GM13976 (cell line): ENCODE measurements at regions not wholly inside any gene's neighbourhood (a gene's known extent, or its start where the extent isn't known, plus 50 kb on each side); places are given as distances from the start of the nearest gene placed in this dataset.

Source experiments
- DNase-seq: peaks from one replicate; pipeline ENCODE4 v3.0.0; 2012; ENCODE audit warnings: low spot score
- CTCF ChIP-seq: IDR thresholded peaks from 2 replicates; pipeline ENCODE4 v1.5.1; 2012; ENCODE audit warnings: borderline replicate concordance, mild to moderate bottlenecking; ENCODE audit not compliant: insufficient read depth; ENCODE audit errors: extremely low read depth, missing control alignments, control extremely low read depth
- in situ Hi-C: fragments of 300-500 bp; cut with MboI; formaldehyde crosslinking; loops from one replicate; pipeline ENCODE4 v1.12.0; 2022; ENCODE audit warnings: low sequenced_read_pairs, mixed read lengths, inconsistent platforms; ENCODE audit not compliant: unreplicated experiment

DNA sequence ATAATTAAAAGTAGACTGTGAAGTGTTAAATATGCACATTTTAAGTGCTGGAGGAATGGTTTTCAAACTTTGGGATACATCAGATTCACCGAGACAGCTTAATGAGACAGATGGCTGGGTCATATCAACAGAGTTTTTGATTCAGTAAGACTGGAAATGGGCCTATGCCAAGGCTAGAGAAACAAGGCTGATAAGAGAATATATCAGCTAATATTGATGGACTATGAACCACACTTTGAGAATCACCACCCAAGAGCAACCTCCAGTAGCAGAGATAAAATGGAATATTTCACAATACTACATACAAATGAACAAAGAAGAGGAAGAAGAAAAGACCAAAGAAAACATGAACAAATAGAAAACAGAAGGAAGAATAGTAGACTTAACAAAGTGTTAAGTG is 450.2 kb upstream of the KLHL29 start:
- DNase-seq = no peak
- in situ Hi-C loops = no loop called here
- no peak for TF ChIP-seq CTCF

DNA sequence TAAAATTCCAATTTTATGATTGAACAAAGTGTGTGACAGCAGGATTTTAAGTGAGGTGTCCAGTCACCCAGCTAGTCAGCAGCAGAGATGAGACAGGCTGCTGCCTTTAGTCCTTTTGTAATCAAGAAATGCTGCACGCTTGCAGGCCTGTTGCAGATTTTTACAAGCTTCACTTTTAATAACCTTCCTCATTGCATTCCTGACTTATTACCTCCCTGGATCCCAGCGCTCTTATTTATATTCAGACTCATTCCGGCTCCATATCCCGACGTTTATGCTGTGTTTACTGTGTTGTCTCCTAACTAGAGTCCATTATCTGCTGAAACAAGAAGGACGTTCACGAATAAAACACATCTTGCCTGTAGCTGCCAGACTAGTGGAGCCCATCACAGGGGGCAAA is 442.5 kb upstream of the KLHL29 start:
- TF ChIP-seq CTCF = no peak
- in situ Hi-C loops = no loop called here
- DNase-seq = no peak

GRCh38 chr2:22944143-22944542 is 440.8 kb upstream of the KLHL29 start:
- in situ Hi-C loops = no loop called here
- no peak for DNase-seq
- TF ChIP-seq CTCF = no peak

GRCh38 chr2:22946553-22946952 is 438.4 kb upstream of the KLHL29 start:
- in situ Hi-C loops = no loop called here
- TF ChIP-seq CTCF = no peak
- DNase-seq = no peak

DNA sequence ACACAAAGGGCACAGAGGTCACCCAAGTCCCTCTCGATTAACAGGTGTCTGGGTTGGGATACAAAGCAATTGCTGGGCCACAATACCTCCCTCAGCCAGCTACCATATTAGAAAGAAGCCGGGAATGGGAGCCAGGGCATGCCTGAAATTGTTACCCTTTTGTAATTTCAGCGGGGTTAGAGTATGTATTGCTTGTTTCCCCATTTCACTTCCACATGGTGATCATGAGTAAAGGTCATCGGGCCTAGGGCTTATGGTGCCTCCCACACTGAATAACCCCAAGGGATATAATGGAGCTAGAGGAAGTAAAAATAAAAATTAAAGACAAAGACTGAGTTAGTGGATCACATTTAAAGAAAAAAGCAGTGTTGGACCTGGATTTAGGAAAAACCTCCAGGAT is 437.2 kb upstream of the KLHL29 start:
- no peak for TF ChIP-seq CTCF
- DNase-seq = no peak
- in situ Hi-C loops = no loop called here

- no peak for DNase-seq
- in situ Hi-C loops = no loop called here
- no peak for TF ChIP-seq CTCF
Measured at GRCh38 chr2:22950431-22950830, 434.5 kb upstream of the KLHL29 start.

DNA sequence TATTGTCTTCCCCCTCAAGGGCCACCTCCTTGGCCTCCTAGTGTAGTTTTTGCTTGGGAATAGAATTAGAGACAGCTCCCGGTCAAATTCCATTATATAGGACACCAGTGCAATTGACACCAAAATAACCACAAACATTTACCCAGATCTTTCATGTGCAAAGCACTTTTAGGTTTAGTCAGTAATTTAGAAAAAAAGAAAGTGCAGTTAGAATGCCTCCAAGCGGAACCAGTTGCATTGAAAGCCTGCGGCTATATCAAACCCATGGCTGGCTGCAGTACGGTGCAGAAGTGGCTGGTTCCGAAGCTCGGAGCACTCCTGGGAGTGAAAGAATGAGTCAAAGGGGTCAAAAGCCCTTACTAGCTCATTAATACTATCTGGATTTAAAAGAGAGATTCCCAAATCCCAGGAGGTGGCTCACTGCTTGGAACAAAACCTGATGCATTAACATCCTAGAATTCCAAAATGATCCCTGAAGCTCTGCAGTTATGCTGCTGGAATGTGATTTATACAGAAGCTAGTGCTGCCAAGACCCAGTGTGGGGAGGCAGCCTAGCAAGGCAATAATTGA is 432.2 kb upstream of the KLHL29 start:
- DNase-seq = no peak
- in situ Hi-C loops = no loop called here
- TF ChIP-seq CTCF = no peak
